ENCODE measurements at regions not wholly inside any gene's neighbourhood (a gene's known extent, or its start where the extent isn't known, plus 50 kb on each side); places are given as distances from the start of the nearest gene placed in this dataset.

GRCh38 chr10:42952931-42953683 lies 123.8 kb upstream of the RET start:
- no peak overlapping the region for H2BK20ac ChIP-seq (ENCODE audit: low read depth, low read length)
- BruUV-seq (replicated peaks): no TSS peak
- dilution Hi-C loops (cut with HindIII; ENCODE audit: low sequenced_read_pairs, unreplicated experiment): no loop called here
- no peak overlapping the region for H2AFZ ChIP-seq (replicated peaks; ENCODE audit: low read length, poor library complexity)
- H2AK5ac ChIP-seq (ENCODE audit: low read depth, low read length): no peak overlapping the region
- H3K4me3 ChIP-seq (ENCODE audit: insufficient read depth, low read depth, low read length): no peak overlapping the region
- WGBS, 2 experiments (ENCODE audit: extremely low coverage in 2 of 2, insufficient read length in 1 of 2): 80% methylated on average over 2 of the region's 13 CpGs; no CpG with 5 or more reads in 1 of the 2 experiments
- intact Hi-C loops (cut with micrococcal nuclease): no loop called here
- ChIA-PET POLR2A (ENCODE audit: unreplicated experiment) (no interaction called here), CTCF (no interaction called here)
- no peak overlapping the region for H4K5ac ChIP-seq (ENCODE audit: low read depth, low read length)
- no peaks in the 10 kb centered on the region for H3K9me1 ChIP-seq (ENCODE audit: insufficient read depth, low read length)
- no peak overlapping the region for H3K14ac ChIP-seq (replicated peaks; ENCODE audit: low read depth, low read length)
- H2AK9ac ChIP-seq (replicated peaks; ENCODE audit: low read depth, low read length, poor library complexity): no peak overlapping the region
- H2BK5ac ChIP-seq (ENCODE audit: low read depth, low read length, poor library complexity, severe bottlenecking): no peak overlapping the region
- H3K23ac ChIP-seq (ENCODE audit: low read depth, low read length): no peak overlapping the region
- H3K4me2 ChIP-seq (ENCODE audit: low read depth, low read length): no peak overlapping the region
- no peak overlapping the region for H3K9ac ChIP-seq (ENCODE audit: low read depth, low read length)
- no peak for ATAC-seq (ENCODE audit: low read depth)
- no peak for TF ChIP-seq CHD1 (IDR thresholded peaks at IDR 0.05; ENCODE audit: low read depth, low read length)
- TF ChIP-seq, protein P1, sequence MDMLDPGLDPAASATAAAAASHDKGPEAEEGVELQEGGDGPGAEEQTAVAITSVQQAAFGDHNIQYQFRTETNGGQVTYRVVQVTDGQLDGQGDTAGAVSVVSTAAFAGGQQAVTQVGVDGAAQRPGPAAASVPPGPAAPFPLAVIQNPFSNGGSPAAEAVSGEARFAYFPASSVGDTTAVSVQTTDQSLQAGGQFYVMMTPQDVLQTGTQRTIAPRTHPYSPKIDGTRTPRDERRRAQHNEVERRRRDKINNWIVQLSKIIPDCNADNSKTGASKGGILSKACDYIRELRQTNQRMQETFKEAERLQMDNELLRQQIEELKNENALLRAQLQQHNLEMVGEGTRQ (IDR thresholded peaks at IDR 0.05; ENCODE audit: low read depth, low read length): no peak
- no peak for TF ChIP-seq BHLHE40 (IDR thresholded peaks at IDR 0.05; ENCODE audit: low read depth, low read length)
- TF ChIP-seq SMC3 (IDR thresholded peaks at IDR 0.05; ENCODE audit: low read depth, low read length): no peak
- TF ChIP-seq MAZ (IDR thresholded peaks at IDR 0.05; ENCODE audit: borderline replicate concordance, low read depth, low read length): no peak
- TF ChIP-seq POLR2A (IDR thresholded peaks at IDR 0.05; ENCODE audit: low read depth, low read length): no peak
- no peak for TF ChIP-seq FOS (IDR thresholded peaks at IDR 0.05; ENCODE audit: low read depth, low read length)
- no peak for TF ChIP-seq MAFK (IDR thresholded peaks at IDR 0.05; ENCODE audit: low read depth, low read length)
- TF ChIP-seq RCOR1 (IDR thresholded peaks at IDR 0.05; ENCODE audit: insufficient replicate concordance, low read length): no peak
- no peak for TF ChIP-seq CEBPB (IDR thresholded peaks at IDR 0.05; ENCODE audit: low read depth, low read length)
- no peak for TF ChIP-seq NFE2L2 (IDR thresholded peaks at IDR 0.05; ENCODE audit: low read depth, low read length)
- TF ChIP-seq, protein P2, sequence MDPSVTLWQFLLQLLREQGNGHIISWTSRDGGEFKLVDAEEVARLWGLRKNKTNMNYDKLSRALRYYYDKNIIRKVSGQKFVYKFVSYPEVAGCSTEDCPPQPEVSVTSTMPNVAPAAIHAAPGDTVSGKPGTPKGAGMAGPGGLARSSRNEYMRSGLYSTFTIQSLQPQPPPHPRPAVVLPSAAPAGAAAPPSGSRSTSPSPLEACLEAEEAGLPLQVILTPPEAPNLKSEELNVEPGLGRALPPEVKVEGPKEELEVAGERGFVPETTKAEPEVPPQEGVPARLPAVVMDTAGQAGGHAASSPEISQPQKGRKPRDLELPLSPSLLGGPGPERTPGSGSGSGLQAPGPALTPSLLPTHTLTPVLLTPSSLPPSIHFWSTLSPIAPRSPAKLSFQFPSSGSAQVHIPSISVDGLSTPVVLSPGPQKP (IDR thresholded peaks at IDR 0.05; ENCODE audit: borderline replicate concordance, low read depth, low read length): no peak
- no peak for TF ChIP-seq MXI1 (IDR thresholded peaks at IDR 0.05; ENCODE audit: borderline replicate concordance, low read depth, low read length)
- TF ChIP-seq RAD21 (IDR thresholded peaks at IDR 0.05; ENCODE audit: low read length): no peak
- TF ChIP-seq, protein P3, sequence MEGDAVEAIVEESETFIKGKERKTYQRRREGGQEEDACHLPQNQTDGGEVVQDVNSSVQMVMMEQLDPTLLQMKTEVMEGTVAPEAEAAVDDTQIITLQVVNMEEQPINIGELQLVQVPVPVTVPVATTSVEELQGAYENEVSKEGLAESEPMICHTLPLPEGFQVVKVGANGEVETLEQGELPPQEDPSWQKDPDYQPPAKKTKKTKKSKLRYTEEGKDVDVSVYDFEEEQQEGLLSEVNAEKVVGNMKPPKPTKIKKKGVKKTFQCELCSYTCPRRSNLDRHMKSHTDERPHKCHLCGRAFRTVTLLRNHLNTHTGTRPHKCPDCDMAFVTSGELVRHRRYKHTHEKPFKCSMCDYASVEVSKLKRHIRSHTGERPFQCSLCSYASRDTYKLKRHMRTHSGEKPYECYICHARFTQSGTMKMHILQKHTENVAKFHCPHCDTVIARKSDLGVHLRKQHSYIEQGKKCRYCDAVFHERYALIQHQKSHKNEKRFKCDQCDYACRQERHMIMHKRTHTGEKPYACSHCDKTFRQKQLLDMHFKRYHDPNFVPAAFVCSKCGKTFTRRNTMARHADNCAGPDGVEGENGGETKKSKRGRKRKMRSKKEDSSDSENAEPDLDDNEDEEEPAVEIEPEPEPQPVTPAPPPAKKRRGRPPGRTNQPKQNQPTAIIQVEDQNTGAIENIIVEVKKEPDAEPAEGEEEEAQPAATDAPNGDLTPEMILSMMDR (conservative IDR thresholded peaks at IDR 0.05; ENCODE audit: low read depth, low read length): no peak
- TF ChIP-seq RFX5 (IDR thresholded peaks at IDR 0.05; ENCODE audit: low read depth, low read length): no peak
- in situ Hi-C loops (cut with MboI; ENCODE audit: low sequenced_read_pairs): no loop called here
- H3K27me3 ChIP-seq (ENCODE audit: control insufficient read depth, insufficient read depth, low read length): peaks cover 18% of the 10 kb centered on the region
- H3K4me1 ChIP-seq (ENCODE audit: control insufficient read depth, insufficient read depth, low read length): no peaks in the 10 kb centered on the region
- no peaks in the 10 kb centered on the region for H3K9me3 ChIP-seq (ENCODE audit: control insufficient read depth, insufficient read depth, low read length)
- no peaks in the 10 kb centered on the region for H4K20me1 ChIP-seq (ENCODE audit: insufficient read depth, low read length)
- no peaks in the 10 kb centered on the region for H3K36me3 ChIP-seq (ENCODE audit: control insufficient read depth, insufficient read depth, low read length)
- H4K91ac ChIP-seq (ENCODE audit: insufficient read depth, low read depth, low read length): no peak overlapping the region
- H4K8ac ChIP-seq (ENCODE audit: low read depth in 2 of 2, low read length in 2 of 2): no peak overlapping the region
- no peak overlapping the region for H2BK120ac ChIP-seq (ENCODE audit: low read depth, low read length)
- H2BK15ac ChIP-seq (ENCODE audit: low read depth, low read length): no peak overlapping the region
- no peaks in the 10 kb centered on the region for H3K79me1 ChIP-seq (ENCODE audit: low read depth in 1 of 2, low read length in 2 of 2)
- H3K56ac ChIP-seq (ENCODE audit: extremely low read depth, insufficient read depth, low read length): no peak overlapping the region
- DNase-seq: no peak
- H3K27ac ChIP-seq (ENCODE audit: insufficient read depth, low read length): no peak overlapping the region
- no peak overlapping the region for H3K18ac ChIP-seq (ENCODE audit: low read depth, low read length)
- no peak overlapping the region for H3K4ac ChIP-seq (ENCODE audit: low read depth, low read length)

Measured in IMR-90 (cell line).